ENCODE measurements at regions not wholly inside any gene's neighbourhood (a gene's known extent, or its start where the extent isn't known, plus 50 kb on each side); places are given as distances from the start of the nearest gene placed in this dataset.
A peak's percentile ranks its signal among the peaks of the same experiment; 100 is the strongest.

GRCh38 chr1:8111560-8111959 lies 85.5 kb upstream of the ERRFI1 start:
- DNase-seq (ENCODE audit: low read depth, low spot score) = no peak
- in situ Hi-C loops (cut with HindIII; ENCODE audit: low sequenced_read_pairs) = no loop called here
- no peak overlapping the region for H3K4me3 ChIP-seq (ENCODE audit: low read depth, low read length)
- no peak for TF ChIP-seq CTCF (IDR thresholded peaks at IDR 0.05; ENCODE audit: low read depth, low read length)

GRCh38 chr1:8109216-8109615 lies 83.1 kb upstream of the ERRFI1 start:
- in situ Hi-C loops (cut with HindIII; ENCODE audit: low sequenced_read_pairs) = no loop called here
- DNase-seq (ENCODE audit: low read depth, low spot score) = no peak
- no peak for TF ChIP-seq CTCF (IDR thresholded peaks at IDR 0.05; ENCODE audit: low read depth, low read length)
- H3K4me3 ChIP-seq (ENCODE audit: low read depth, low read length) = no peak overlapping the region

GRCh38 chr1:8107897-8108296 lies 81.8 kb upstream of the ERRFI1 start:
- in situ Hi-C loops (cut with HindIII; ENCODE audit: low sequenced_read_pairs) = no loop called here
- DNase-seq (ENCODE audit: low read depth, low spot score) = no peak
- TF ChIP-seq CTCF (IDR thresholded peaks at IDR 0.05; ENCODE audit: low read depth, low read length) = no peak
- no peak overlapping the region for H3K4me3 ChIP-seq (ENCODE audit: low read depth, low read length)

- no peak for DNase-seq (ENCODE audit: low read depth, low spot score)
- in situ Hi-C loops (cut with HindIII; ENCODE audit: low sequenced_read_pairs) = no loop called here
- H3K4me3 ChIP-seq (ENCODE audit: low read depth, low read length) = no peak overlapping the region
- TF ChIP-seq CTCF (IDR thresholded peaks at IDR 0.05; ENCODE audit: low read depth, low read length) = no peak
Observed at GRCh38 chr1:8104278-8105236, 78.4 kb upstream of the ERRFI1 start.

GRCh38 chr1:8097908-8098307 lies 71.8 kb upstream of the ERRFI1 start:
- TF ChIP-seq CTCF (IDR thresholded peaks at IDR 0.05; ENCODE audit: low read depth, low read length) = no peak
- DNase-seq (ENCODE audit: low read depth, low spot score) = no peak
- no peak overlapping the region for H3K4me3 ChIP-seq (ENCODE audit: low read depth, low read length)
- in situ Hi-C loops (cut with HindIII; ENCODE audit: low sequenced_read_pairs) = no loop called here

- TF ChIP-seq CTCF (IDR thresholded peaks at IDR 0.05; ENCODE audit: low read depth, low read length) = no peak
- H3K4me3 ChIP-seq (ENCODE audit: low read depth, low read length) = no peak overlapping the region
- in situ Hi-C loops (cut with HindIII; ENCODE audit: low sequenced_read_pairs) = no loop called here
- DNase-seq (ENCODE audit: low read depth, low spot score) = peak; percentile 92
Observed at GRCh38 chr1:8097077-8097799, 71.1 kb upstream of the ERRFI1 start.

All from astrocyte of the spinal cord (primary cell).